Tibial nerve (tissue), 4 donors: ENCODE measurements at regions not wholly inside any gene's neighbourhood (a gene's known extent, or its start where the extent isn't known, plus 50 kb on each side); places are given as distances from the start of the nearest gene placed in this dataset.

Experiments used
- CTCF ChIP-seq, 5 experiments: fragments of 200-600 bp in 3 of 5; fragments of 450-650 bp in 2 of 5; sonication (generic) in 3 of 5; IDR thresholded peaks; one replicate each; pipeline ENCODE4 v1.5.1; 2016 to 2019; ENCODE audit warnings: antibody characterized with exemption in 5 of 5, mild to moderate bottlenecking in 3 of 5, moderate library complexity in 2 of 5
- EP300 ChIP-seq, 2 donors: sonication (generic); formaldehyde crosslinking; IDR thresholded peaks; one replicate each; pipeline ENCODE4 v1.6.1; 2017; ENCODE audit warnings: antibody characterized with exemption in 2 of 2, mild to moderate bottlenecking in 1 of 2
- POLR2A ChIP-seq, 2 donors: fragments of 450-650 bp; IDR thresholded peaks; one replicate each; pipeline ENCODE4 v1.6.1; 2017; ENCODE audit warnings: antibody characterized with exemption in 2 of 2, mild to moderate bottlenecking in 2 of 2, moderate library complexity in 2 of 2

DNA sequence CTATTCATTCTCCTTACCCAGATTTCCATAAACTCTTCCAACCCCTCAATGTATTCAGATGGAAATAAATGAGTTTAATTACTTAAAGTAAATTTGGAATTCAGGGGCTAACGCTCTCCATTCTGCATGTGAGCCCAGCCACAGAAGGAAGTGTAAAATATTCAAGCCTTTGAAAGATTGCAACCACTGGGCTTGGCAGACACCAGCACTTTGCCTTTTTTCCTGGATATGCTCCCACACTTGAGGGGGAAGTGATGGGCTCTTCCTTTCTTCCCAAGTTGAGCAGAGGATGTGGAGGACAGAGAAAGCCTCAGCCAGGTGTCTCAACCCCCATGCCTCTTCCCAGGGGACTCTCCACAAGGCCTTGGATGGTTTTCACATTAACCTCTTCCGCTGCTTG is 825.1 kb upstream of the EEF2KMT start:
- TF ChIP-seq POLR2A (IDR thresholded peaks at IDR 0.05) (no peak), CTCF (IDR thresholded peaks at IDR 0.05) (no peak), EP300 (IDR thresholded peaks at IDR 0.05) (no peak)
